Smooth muscle cell (in vitro differentiated cells): ENCODE measurements at regions not wholly inside any gene's neighbourhood (a gene's known extent, or its start where the extent isn't known, plus 50 kb on each side); places are given as distances from the start of the nearest gene placed in this dataset.

Source experiments
- DNase-seq: peaks from one replicate; lab custom pipeline; 2025; ENCODE audit not compliant: unreplicated experiment; lab: John Stamatoyannopoulos, UW
- H2AFZ ChIP-seq: fragments of 200-600 bp; sonication (generic); 2 replicates; pipeline ENCODE4 v1.6.0; 2016; ENCODE audit warnings: antibody characterized with exemption, low read depth, mild to moderate bottlenecking
- H3F3A ChIP-seq: fragments of 200-600 bp; sonication (generic); 2 replicates; pipeline ENCODE4 v1.6.0; 2017; ENCODE audit warnings: antibody characterized with exemption, low read depth
- H3K27ac ChIP-seq: fragments of 200-600 bp; sonication (generic); 2 replicates; pipeline ENCODE4 v1.5.1; 2016; ENCODE audit warnings: low read depth, mild to moderate bottlenecking
- H3K27me3 ChIP-seq: fragments of 200-600 bp; sonication (generic); 2 replicates; pipeline ENCODE4 v1.6.1; 2016; ENCODE audit warnings: low read depth, mild to moderate bottlenecking
- H3K36me3 ChIP-seq: fragments of 200-600 bp; sonication (generic); 2 replicates; pipeline ENCODE4 v1.5.1; 2016; ENCODE audit warnings: low read depth
- H3K4me1 ChIP-seq: fragments of 200-600 bp; sonication (generic); 2 replicates; pipeline ENCODE4 v1.5.1; 2016; ENCODE audit warnings: low read depth
- H3K4me2 ChIP-seq: fragments of 200-600 bp; sonication (generic); 2 replicates; pipeline ENCODE4 v1.6.0; 2016; ENCODE audit warnings: mild to moderate bottlenecking
- H3K4me3 ChIP-seq: fragments of 200-600 bp; sonication (generic); 2 replicates; pipeline ENCODE4 v1.5.1; 2016; ENCODE audit warnings: mild to moderate bottlenecking
- H3K79me2 ChIP-seq: fragments of 200-600 bp; sonication (generic); 2 replicates; pipeline ENCODE4 v1.6.0; 2016; ENCODE audit warnings: low read depth, mild to moderate bottlenecking
- H3K9ac ChIP-seq: fragments of 200-600 bp; sonication (generic); 2 replicates; pipeline ENCODE4 v1.6.0; 2016; ENCODE audit warnings: low read depth
- H3K9me3 ChIP-seq: fragments of 200-600 bp; sonication (generic); replicated peaks from 2 replicates; pipeline ENCODE4 v1.5.1; 2016; ENCODE audit warnings: low read depth
- H4K20me1 ChIP-seq: fragments of 200-600 bp; sonication (generic); 2 replicates; pipeline ENCODE4 v1.6.0; 2016; ENCODE audit warnings: low read depth
- WGBS: methylation state at CpG from one replicate; pipeline ENCODE4 v1.1.7; 2016; ENCODE audit warnings: low lambda C conversion rate; 5-methylcytosine and 5-hydroxymethylcytosine counted together
- TF ChIP-seq, protein P1 (sequence below): fragments of 200-600 bp; sonication (generic); IDR thresholded peaks from 2 replicates; pipeline ENCODE4 v1.5.1; 2017; ENCODE audit warnings: borderline replicate concordance, mild to moderate bottlenecking, antibody characterized with exemption; ENCODE audit not compliant: insufficient read depth, poor library complexity, severe bottlenecking

DNA sequence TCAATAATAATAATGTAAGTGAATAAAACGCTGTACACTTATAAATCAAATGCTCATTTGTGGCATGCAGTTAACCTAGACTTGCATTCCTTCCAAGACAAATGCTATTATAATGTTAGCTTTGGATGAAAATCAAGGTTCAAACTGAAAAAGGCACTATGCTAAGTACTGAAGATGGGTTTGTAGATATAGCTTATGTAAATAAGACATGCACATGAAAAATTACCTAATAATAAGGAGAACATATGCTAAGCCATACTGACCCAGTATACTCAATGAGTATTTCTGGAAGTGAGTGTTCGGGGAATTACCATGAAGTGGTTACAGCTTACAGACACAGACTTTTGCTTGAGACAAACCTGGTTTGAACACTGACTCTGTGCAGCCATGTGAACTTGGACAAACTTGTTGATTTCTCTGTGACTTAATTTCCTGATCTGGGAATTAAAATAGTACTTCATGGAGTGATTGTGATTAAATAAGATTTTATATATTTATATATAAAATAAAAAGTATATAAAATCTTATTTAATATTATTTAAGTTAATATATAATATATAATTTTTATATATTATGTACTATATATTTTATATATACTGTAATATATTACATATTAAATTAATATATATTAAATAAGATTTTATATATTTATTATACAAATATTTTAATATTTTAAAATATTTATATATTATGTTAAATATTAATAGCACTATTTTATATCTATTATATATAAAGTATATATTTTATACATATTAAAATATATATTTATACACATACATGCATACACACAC lies 159.2 kb downstream of the ZPLD1 start:
- Histone ChIP-seq H3K9ac (no peak overlapping the region), H3K27me3 (no peaks in the 10 kb centered on the region), H3K4me2 (no peak overlapping the region), H4K20me1 (no peaks in the 10 kb centered on the region), H2AFZ (no peak overlapping the region), H3K9me3 (no peaks in the 10 kb centered on the region), H3K79me2 (no peaks in the 10 kb centered on the region), H3K36me3 (no peaks in the 10 kb centered on the region), H3K4me1 (no peaks in the 10 kb centered on the region), H3F3A (no peaks in the 10 kb centered on the region), H3K27ac (no peak overlapping the region), H3K4me3 (no peak overlapping the region)
- DNase-seq: no peak
- 92% methylated on average over 2 of the region's 2 CpGs for WGBS
- TF ChIP-seq, protein P1, sequence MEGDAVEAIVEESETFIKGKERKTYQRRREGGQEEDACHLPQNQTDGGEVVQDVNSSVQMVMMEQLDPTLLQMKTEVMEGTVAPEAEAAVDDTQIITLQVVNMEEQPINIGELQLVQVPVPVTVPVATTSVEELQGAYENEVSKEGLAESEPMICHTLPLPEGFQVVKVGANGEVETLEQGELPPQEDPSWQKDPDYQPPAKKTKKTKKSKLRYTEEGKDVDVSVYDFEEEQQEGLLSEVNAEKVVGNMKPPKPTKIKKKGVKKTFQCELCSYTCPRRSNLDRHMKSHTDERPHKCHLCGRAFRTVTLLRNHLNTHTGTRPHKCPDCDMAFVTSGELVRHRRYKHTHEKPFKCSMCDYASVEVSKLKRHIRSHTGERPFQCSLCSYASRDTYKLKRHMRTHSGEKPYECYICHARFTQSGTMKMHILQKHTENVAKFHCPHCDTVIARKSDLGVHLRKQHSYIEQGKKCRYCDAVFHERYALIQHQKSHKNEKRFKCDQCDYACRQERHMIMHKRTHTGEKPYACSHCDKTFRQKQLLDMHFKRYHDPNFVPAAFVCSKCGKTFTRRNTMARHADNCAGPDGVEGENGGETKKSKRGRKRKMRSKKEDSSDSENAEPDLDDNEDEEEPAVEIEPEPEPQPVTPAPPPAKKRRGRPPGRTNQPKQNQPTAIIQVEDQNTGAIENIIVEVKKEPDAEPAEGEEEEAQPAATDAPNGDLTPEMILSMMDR: no peak

- H3K27me3 ChIP-seq: no peaks in the 10 kb centered on the region
- H3F3A ChIP-seq: no peaks in the 10 kb centered on the region
- H3K4me3 ChIP-seq: no peak overlapping the region
- TF ChIP-seq, protein P1: no peak
- H2AFZ ChIP-seq: no peak overlapping the region
- no peaks in the 10 kb centered on the region for H3K9me3 ChIP-seq
- DNase-seq: no peak
- H3K27ac ChIP-seq: no peak overlapping the region
- H4K20me1 ChIP-seq: no peaks in the 10 kb centered on the region
- no peaks in the 10 kb centered on the region for H3K79me2 ChIP-seq
- no peak overlapping the region for H3K9ac ChIP-seq
- no peaks in the 10 kb centered on the region for H3K4me1 ChIP-seq
- WGBS: 95% methylated on average over 3 of the region's 3 CpGs
- H3K36me3 ChIP-seq: no peaks in the 10 kb centered on the region
- no peak overlapping the region for H3K4me2 ChIP-seq
Observed at GRCh38 chr3:102595057-102595456, 160.2 kb downstream of the ZPLD1 start.

DNA sequence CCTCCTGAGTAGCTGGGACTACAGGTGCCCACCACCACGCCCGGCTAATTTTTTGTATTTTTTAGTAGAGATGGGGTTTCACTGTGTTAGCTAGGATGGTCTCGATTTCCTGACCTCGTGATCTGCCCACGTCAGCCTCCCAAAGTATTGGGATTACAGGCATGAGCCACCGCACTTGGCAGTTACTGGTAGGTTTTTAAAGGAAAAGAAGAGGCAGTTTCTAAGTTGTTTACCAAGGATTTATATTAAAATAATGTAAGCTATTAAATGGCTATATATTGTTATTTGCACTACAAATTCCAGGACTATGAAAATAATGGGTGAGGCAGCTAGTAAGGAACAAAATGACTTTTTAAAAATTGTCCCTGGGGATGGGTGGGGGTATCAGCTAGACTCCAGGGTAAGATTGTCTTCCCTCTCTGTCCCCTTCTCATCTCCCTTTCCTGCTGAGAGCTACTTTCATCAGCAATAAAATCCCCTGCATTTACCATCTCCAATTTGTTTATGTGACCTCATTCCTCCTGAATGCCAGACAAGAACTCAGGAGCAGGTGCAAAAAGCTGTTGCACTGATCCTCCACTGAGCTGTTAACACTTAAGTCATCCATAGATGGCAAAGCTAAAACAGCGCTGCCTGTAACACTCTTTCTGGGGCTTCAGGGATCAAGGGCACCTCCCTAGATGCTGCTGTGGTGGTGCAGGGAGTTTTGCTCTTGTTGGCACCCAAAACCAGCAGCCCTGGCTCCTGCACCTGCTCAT lies 165.2 kb downstream of the ZPLD1 start:
- Histone ChIP-seq H3K79me2 (no peaks in the 10 kb centered on the region), H3K9me3 (no peaks in the 10 kb centered on the region), H3K27me3 (no peaks in the 10 kb centered on the region), H3F3A (no peaks in the 10 kb centered on the region), H3K4me3 (no peak overlapping the region), H3K27ac (no peak overlapping the region), H3K4me1 (no peaks in the 10 kb centered on the region), H4K20me1 (no peaks in the 10 kb centered on the region), H3K36me3 (no peaks in the 10 kb centered on the region), H3K4me2 (no peak overlapping the region), H2AFZ (no peak overlapping the region), H3K9ac (no peak overlapping the region)
- no peak for DNase-seq
- TF ChIP-seq, protein P1: no peak
- 88% methylated on average over 7 of the region's 7 CpGs for WGBS
